ENCODE measurements at regions not wholly inside any gene's neighbourhood (a gene's known extent, or its start where the extent isn't known, plus 50 kb on each side); places are given as distances from the start of the nearest gene placed in this dataset.

GRCh38 chr18:73577365-73577764 is 570.3 kb downstream of the FBXO15 start:
- Histone ChIP-seq H3K27me3 (ENCODE audit: control insufficient read depth in 4 of 4, insufficient read depth in 4 of 4, low read length in 3 of 4) (peaks cover 0 to 4% (median 0%) of the 10 kb centered on the region in 4 donors), H3K9me3 (ENCODE audit: control insufficient read depth in 4 of 4, low read length in 3 of 4) (no peaks in the 10 kb centered on the region), H3K4me1 (ENCODE audit: control insufficient read depth in 4 of 4, insufficient read depth in 4 of 4, low read length in 3 of 4) (no peaks in the 10 kb centered on the region), H3K36me3 (ENCODE audit: control insufficient read depth in 4 of 4, insufficient read depth in 3 of 4, low read depth in 1 of 4, low read length in 3 of 4) (no peaks in the 10 kb centered on the region), H3K27ac (ENCODE audit: low read depth in 1 of 2, low read length in 2 of 2) (no peak overlapping the region), H3K9ac (ENCODE audit: low read depth in 1 of 2, low read length in 2 of 2) (no peak overlapping the region), H3K4me3 (ENCODE audit: low read depth in 1 of 3, low read length in 3 of 3) (no peak overlapping the region)
- no peak for DNase-seq (ENCODE audit: low spot score)
- TF ChIP-seq HNF4G (IDR thresholded peaks at IDR 0.05) (no peak), MAX (IDR thresholded peaks at IDR 0.05) (no peak), RAD21 (IDR thresholded peaks at IDR 0.05) (no peak), SP1 (IDR thresholded peaks at IDR 0.05) (no peak), RXRA (IDR thresholded peaks at IDR 0.05) (no peak), ZBTB33 (IDR thresholded peaks at IDR 0.05) (no peak), CTCF (IDR thresholded peaks at IDR 0.05; ENCODE audit: low read depth, low read length, missing input control) (no peak)
- WGBS = 67% methylated on average over 1 of the region's 1 CpG

- Histone ChIP-seq H3K36me3 (ENCODE audit: control insufficient read depth in 4 of 4, insufficient read depth in 3 of 4, low read depth in 1 of 4, low read length in 3 of 4) (no peaks in the 10 kb centered on the region), H3K27me3 (ENCODE audit: control insufficient read depth in 4 of 4, insufficient read depth in 4 of 4, low read length in 3 of 4) (no peaks in the 10 kb centered on the region), H3K9ac (ENCODE audit: low read depth in 1 of 2, low read length in 2 of 2) (no peak overlapping the region), H3K4me3 (ENCODE audit: low read depth in 1 of 3, low read length in 3 of 3) (no peak overlapping the region), H3K9me3 (ENCODE audit: control insufficient read depth in 4 of 4, low read length in 3 of 4) (no peaks in the 10 kb centered on the region), H3K4me1 (ENCODE audit: control insufficient read depth in 4 of 4, insufficient read depth in 4 of 4, low read length in 3 of 4) (no peaks in the 10 kb centered on the region), H3K27ac (ENCODE audit: low read depth in 1 of 2, low read length in 2 of 2) (no peak overlapping the region)
- TF ChIP-seq CTCF (IDR thresholded peaks at IDR 0.05; ENCODE audit: low read depth, low read length, missing input control) = no peak
- TF ChIP-seq NR2F2 (IDR thresholded peaks at IDR 0.05) = no peak
- no peak for TF ChIP-seq RAD21 (IDR thresholded peaks at IDR 0.05)
- TF ChIP-seq REST (IDR thresholded peaks at IDR 0.05) = no peak
- WGBS = 86% methylated on average over 1 of the region's 1 CpG
- DNase-seq (ENCODE audit: low spot score) = no peak
Observed at GRCh38 chr18:73563901-73564472, 583.6 kb downstream of the FBXO15 start.

All from liver (tissue), 8 donors.